ENCODE measurements at regions not wholly inside any gene's neighbourhood (a gene's known extent, or its start where the extent isn't known, plus 50 kb on each side); places are given as distances from the start of the nearest gene placed in this dataset.

- TF ChIP-seq POLR2AphosphoS5 (IDR thresholded peaks at IDR 0.05) = no peak
- TF ChIP-seq CTCF (IDR thresholded peaks at IDR 0.05) = no peak
- TF ChIP-seq POLR2A (IDR thresholded peaks at IDR 0.05) = no peak
Observed at GRCh38 chr2:77631007-77631406, 108.8 kb upstream of the LRRTM4 start.

Data from sigmoid colon (tissue), 4 donors.